ENCODE measurements at regions not wholly inside any gene's neighbourhood (a gene's known extent, or its start where the extent isn't known, plus 50 kb on each side); places are given as distances from the start of the nearest gene placed in this dataset.

GRCh38 chr2:4029081-4029480 is 325.7 kb downstream of the DCDC2C start:
- TF ChIP-seq, protein P1, sequence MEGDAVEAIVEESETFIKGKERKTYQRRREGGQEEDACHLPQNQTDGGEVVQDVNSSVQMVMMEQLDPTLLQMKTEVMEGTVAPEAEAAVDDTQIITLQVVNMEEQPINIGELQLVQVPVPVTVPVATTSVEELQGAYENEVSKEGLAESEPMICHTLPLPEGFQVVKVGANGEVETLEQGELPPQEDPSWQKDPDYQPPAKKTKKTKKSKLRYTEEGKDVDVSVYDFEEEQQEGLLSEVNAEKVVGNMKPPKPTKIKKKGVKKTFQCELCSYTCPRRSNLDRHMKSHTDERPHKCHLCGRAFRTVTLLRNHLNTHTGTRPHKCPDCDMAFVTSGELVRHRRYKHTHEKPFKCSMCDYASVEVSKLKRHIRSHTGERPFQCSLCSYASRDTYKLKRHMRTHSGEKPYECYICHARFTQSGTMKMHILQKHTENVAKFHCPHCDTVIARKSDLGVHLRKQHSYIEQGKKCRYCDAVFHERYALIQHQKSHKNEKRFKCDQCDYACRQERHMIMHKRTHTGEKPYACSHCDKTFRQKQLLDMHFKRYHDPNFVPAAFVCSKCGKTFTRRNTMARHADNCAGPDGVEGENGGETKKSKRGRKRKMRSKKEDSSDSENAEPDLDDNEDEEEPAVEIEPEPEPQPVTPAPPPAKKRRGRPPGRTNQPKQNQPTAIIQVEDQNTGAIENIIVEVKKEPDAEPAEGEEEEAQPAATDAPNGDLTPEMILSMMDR (tag by site-specific recombination; IDR thresholded peaks at IDR 0.05) = no peak
- TF ChIP-seq ZNF433 (tag by site-specific recombination; IDR thresholded peaks at IDR 0.05; ENCODE audit: low read depth) = no peak
- no peak for TF ChIP-seq ZNF747 (tag by site-specific recombination; IDR thresholded peaks at IDR 0.05)
- TF ChIP-seq, protein P2, sequence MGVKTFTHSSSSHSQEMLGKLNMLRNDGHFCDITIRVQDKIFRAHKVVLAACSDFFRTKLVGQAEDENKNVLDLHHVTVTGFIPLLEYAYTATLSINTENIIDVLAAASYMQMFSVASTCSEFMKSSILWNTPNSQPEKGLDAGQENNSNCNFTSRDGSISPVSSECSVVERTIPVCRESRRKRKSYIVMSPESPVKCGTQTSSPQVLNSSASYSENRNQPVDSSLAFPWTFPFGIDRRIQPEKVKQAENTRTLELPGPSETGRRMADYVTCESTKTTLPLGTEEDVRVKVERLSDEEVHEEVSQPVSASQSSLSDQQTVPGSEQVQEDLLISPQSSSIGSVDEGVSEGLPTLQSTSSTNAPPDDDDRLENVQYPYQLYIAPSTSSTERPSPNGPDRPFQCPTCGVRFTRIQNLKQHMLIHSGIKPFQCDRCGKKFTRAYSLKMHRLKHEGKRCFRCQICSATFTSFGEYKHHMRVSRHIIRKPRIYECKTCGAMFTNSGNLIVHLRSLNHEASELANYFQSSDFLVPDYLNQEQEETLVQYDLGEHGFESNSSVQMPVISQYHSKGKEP (tag by site-specific recombination; IDR thresholded peaks at IDR 0.05) = no peak
